ENCODE measurements at regions not wholly inside any gene's neighbourhood (a gene's known extent, or its start where the extent isn't known, plus 50 kb on each side); places are given as distances from the start of the nearest gene placed in this dataset.

DNA sequence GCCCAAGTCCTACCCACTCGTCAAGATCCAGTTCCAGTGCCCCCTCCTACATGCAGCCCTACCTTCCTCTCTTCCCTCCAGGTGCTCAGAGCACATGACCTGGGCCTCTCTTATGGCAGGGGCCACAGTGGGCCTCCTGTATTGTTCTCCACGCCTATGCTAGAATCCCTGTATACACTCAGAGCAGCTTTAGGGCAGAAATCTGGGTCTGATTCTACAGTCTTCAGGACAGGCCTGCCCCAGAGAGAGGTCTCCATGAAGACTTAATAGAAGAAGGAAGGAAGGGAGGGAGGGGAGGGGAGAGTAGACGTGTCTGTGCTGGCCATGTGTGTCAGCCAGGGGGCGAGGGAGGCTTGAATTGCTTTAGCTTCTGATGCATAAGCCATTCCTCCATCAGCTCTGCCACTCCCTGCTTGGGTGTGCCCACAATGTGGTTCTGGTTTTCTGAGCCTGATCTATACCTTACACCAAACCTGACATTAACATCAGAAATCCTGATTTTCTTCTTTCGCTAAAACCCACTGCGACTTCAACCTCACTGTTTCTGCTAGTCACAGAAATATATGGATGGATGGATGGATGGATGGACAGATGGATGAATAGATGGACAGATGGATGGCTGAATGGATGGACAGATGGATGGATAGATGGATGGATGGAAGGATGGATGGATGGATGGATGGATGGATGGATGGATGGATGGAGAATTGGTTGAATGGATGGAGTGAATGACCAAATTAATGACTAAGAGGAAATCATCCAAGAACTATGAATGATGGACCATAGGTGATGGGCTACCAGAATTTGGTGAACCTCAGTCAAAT is 56.6 kb upstream of the PRDM11 start:
- DNase-seq (ENCODE audit: low read depth): no peak

DNA sequence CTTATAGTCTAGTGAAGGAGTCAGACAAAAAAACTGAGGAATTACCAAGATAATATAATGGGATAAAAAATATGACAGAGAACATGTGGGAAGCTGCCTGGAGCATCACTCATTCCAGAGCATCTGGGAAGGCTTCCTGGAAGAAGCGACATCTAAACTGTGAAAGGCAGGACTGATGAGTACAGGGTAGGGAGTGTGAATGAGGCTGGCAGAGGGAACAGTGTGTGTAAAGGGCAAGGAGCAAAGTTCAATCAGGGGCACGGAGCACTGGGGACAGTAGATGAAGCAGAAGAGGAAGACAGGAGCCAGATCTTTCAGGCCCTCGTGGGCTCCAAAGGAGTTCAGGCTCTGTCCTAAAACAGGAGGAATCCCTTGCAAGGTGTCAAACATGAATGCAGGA is 55.8 kb upstream of the PRDM11 start:
- DNase-seq (ENCODE audit: low read depth): no peak

DNA sequence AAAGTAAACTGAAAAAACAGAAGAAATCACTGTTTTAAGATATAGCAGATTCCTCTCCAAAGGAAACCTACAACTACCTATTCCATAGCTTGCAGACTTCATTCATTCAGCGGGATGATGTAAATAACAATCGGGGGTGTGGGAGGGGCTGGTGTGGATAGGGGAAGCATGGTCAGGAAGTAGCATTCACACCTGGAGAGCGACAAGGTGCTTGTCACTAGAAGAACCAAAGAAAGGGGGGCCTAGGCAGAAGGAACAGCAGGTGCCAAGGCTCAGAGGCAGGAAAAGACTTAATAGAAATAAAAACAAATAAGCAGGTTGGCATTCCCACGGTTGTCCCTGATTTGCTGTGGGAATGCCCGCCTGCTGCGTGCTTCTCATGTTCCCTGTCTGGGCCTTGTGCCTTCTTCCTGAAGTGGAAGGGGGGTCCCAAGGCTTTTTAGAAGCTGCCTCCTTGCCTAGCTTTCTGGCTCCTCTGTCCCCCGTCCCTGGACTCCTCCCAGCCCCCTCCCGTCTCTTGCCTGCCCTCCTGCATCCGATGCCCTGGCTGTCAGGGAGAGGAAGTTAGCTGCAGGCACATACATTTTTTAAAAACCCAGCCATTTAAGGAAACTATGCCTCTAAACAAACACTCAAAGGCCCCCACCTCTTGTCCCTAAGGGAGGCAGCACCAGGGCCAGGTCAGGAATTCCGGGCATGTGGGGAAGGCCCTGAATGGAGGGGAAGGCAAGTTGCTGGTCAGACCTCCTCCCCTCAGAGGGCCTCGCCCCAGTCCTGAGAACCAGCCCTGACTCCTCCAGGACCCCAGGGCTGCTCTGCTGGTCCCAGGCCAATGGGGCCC is 54.7 kb upstream of the PRDM11 start:
- no peak for DNase-seq (ENCODE audit: low read depth)

DNA sequence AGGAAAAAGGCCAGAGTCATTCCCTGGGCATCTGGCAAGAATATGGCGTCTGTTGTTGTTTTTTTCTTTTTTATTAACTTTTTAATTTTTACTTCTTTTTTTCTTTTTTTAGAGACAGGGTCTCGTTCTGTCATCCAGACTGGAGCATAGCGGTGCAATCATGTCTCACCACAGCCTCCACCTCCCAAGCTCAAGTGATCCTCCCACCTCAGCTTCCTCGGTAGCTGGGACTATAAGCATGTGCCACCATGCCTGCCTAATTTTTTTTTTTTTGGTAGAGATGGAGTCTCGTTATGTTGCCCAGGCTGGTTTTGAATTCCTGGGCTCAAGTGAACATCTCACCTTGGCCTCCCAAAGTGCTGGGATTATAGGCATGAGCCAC is 54.0 kb upstream of the PRDM11 start:
- no peak for DNase-seq (ENCODE audit: low read depth)

DNA sequence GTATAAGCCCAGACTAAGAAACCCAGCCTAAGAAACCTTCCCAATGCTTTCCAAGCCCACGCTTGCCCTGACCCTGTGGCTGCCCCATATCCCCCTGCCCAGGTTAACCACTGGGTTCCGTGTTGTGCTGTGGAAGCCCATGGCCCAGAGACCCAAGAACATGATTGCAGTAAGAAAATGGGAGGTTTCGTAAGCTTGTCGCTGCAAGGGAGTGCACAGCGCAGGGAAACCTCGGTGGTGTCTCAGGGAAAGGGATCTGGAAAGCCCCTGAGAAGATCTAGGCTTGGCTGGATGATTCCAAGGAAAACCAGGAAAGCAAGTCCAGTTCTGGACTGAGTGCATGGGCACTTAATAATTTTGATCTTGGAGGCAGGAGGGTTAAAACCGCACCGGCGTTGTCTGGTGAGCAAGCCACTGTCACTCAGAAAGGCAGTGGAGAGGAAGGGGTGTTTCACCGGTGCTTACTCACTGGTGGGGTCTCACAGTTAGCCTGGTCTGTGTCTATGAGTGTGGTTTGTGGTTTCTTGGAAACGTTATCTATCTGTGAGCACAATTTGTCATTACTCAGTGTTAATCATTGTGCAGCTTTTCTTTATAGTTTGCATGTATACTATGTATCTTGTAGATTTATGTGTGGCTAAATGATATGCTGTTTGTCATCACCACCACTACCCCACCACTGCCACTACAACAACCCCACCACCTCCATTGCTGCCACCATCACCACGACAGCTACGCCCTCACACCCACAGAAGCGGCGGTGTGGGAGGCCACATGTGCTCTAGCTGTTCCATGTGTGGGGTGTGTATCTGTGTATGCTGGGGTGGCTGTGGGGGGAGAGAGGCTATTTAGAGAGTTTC is 53.3 kb upstream of the PRDM11 start:
- DNase-seq (ENCODE audit: low read depth): no peak

DNA sequence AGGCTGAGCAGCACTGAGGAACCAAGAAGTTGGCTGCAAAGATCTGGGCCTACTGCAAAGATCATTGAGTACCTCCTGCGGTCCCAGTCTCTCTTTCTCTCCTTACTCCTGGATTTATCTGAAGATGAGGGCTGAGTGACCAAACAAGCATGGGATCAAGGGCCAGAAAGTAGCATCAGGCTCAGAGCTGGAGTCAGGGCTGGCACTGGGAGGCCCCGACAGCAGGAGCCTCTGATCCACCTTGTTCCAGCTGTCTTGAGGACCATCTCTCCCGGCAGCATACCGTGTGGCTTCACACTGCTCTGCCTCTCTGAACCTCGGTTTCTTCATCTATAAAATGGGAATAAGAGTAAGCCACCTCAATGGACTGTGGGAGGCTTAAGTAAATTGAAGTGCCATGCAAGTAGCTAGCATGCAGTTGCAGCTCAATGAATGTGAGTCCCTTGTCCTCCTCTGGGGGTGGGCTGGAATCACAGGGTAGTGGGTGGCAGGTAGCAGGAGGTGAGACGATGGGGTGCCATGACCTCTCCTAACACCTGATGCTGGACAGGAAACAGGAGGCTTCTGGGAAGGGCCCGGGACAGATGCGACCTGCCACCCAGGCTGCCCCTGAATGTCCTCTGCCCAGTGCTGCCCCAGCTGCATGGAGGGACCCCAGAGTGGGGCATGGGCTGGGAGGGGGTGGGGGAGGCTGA is 52.5 kb upstream of the PRDM11 start:
- no peak for DNase-seq (ENCODE audit: low read depth)

DNA sequence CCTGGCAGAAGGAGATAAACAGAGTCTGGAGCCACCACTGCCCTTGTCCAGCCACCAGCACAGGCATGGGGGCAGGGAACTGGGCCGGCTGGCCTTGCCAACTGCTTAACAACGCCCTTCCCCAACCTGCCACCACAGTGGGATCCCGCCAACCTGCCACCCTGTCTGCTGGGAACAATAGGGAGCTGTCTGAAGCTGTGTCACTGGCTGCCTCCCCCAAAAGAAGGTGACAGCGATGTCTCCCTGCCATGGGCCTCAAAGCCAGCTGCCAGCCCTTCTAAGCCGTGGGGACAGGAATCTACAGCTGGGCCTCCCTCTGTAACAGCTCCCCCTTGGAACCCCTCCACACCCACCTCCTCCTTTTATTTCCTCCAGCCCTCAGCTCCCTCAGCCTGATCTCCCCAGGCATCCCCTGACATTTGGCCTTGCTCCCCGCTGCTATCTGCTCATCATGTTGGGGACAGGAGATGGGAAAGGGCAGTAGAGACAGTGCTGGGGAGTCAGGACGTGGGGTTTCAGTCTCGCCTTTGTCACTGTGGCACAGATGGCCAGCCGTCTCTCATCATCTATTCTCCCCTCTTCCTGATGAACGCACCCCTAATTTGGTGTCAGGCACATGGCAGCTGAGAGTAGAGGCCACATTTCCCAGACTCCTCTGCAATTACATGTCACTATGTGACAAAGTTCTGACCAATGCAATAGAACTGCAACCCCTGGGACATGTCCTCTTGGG is 51.3 kb upstream of the PRDM11 start:
- DNase-seq (ENCODE audit: low read depth): no peak

DNA sequence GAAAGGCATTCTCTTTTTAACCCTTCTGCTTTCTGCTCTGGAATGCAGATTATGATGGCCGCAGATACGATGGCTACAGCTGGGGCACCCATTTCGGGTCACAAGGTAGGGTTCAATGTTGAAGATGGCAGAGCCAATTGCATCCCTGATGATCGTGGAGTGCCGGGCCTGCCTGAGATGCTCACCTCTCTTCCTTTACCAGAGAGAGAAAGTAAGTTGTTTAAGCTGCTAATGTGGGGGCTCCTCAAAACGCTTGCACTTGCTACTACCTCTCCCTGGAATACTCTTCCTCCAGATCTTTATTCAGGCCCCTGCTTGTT is 50.8 kb upstream of the PRDM11 start:
- DNase-seq (ENCODE audit: low read depth): no peak

DNA sequence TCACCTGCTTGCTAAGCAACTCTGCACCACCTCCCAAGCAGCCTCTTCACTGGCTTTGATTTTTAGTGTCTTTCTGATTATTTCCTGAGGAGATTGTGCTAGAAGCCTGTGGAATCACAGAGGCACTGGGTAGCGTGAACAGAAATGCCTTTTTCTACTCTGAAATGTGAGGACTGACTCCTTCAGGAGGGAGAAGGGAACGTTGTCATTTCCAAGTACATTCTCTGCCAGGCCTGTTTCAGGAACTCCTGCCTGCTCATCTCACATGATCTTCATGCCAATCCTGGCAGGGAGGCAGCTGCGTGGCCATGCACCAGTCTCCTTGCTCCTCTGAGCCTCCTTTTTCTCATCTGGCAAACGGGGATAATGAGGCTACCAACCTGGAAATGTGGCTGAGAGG is 49.8 kb upstream of the PRDM11 start:
- no peak for DNase-seq (ENCODE audit: low read depth)
